ENCODE measurements at regions not wholly inside any gene's neighbourhood (a gene's known extent, or its start where the extent isn't known, plus 50 kb on each side); places are given as distances from the start of the nearest gene placed in this dataset.

DNA sequence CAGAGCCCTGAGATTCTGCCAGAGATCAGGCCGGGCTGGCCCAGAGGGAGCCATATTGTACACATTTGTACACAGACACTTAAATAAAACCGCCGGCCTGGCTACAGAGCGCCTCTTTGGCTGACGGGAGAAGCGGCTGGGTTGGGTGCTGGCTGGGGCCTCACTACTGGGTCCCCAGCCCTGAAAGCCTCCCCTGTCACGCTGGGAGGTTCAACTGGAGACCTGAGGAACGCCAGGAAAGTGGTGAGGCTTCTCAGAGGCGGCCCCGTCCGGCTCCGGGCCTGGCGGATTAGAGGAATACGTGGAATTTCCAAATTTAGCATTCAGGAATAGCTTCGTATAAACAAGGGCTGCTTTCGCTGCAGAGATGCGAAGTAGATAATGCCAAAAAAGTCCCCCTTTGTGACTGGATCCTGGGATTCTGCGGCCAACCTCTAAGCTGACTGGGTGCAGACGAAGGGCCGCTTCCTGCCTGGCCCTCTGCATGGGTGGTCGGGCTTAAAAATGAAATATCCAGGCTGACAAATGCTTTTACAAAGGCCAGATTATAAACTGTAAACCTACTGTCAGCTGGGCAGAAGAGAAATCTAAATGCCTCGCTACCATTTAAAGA lies 252.4 kb downstream of the IRF8 start:
- intact Hi-C loops (cut with micrococcal nuclease), result no loop called here
- Mint-ChIP-seq H3K9me3 (no peaks in the 10 kb centered on the region), H3K4me3 (no peak overlapping the region), H3K27ac (no peak overlapping the region), H3K27me3 (peaks cover 8% of the 10 kb centered on the region), H3K36me3 (no peaks in the 10 kb centered on the region), H3K4me1 (ENCODE audit: low read depth) (no peaks in the 10 kb centered on the region)
- no peak for DNase-seq
- POLR2A ChIA-PET, result no interaction called here
- CTCF ChIA-PET, result no interaction called here

DNA sequence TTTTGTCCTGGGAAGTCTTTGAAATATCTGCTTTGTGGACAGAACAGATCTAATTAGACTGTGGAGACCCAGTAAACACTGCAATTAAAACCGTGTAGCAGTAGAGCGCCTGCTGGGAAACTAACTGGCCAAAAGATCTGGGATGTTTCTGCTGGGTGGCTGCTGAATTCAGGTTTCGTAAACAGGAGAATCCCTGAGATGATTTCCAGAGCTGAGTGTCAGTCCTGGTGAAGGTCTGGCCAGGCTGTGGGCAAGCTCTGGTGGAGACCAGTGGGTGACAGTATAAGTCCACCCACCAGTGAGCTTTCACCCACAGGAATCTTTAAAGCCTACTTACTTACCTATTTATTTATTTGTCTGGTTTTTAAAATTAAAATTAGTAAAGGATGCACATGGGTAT lies 257.2 kb downstream of the IRF8 start:
- POLR2A ChIA-PET, result no interaction called here
- no peak overlapping the region for H3K4me3 Mint-ChIP-seq
- DNase-seq, result no peak
- peaks cover 2% of the 10 kb centered on the region for H3K36me3 Mint-ChIP-seq
- H3K9me3 Mint-ChIP-seq, result peaks cover 4% of the 10 kb centered on the region
- H3K27ac Mint-ChIP-seq, result no peak overlapping the region
- intact Hi-C loops (cut with micrococcal nuclease), result no loop called here
- peaks cover 2% of the 10 kb centered on the region for H3K4me1 Mint-ChIP-seq (ENCODE audit: low read depth)
- CTCF ChIA-PET, result no interaction called here
- H3K27me3 Mint-ChIP-seq, result peaks cover 10% of the 10 kb centered on the region

DNA sequence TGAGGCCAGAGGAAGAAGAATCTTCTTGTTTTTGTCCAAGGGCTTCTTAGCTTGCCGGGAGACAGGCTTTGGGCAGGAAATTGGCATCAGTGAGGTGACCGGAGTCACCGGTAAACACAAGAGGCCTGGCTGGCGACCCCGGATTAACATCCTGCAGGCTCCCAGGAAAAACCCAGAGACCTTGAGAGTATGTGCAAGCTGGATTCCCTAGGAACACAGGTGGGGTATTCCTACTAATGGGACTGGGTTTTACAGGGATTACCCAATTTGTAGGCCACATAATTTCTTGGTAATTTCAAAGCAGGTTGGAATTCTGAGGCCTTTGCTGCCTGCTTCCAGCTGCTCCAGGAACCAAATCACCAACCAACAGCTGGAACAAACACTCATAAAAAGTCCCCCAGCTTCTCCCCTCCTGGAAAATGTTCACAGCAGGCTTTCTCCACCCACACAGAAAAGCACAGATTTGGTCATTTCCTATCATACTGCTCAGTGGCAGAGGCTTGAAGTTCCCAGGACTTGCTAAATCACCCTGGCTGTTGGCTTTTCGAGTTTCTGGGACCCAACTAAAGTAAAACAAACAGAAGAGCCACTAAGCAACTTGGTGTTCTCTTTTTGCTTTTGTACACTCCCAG lies 258.8 kb downstream of the IRF8 start:
- Mint-ChIP-seq H3K4me3 (no peak overlapping the region), H3K9me3 (peaks cover 4% of the 10 kb centered on the region), H3K36me3 (peaks cover 2% of the 10 kb centered on the region), H3K27ac (no peak overlapping the region), H3K4me1 (ENCODE audit: low read depth) (peaks cover 2% of the 10 kb centered on the region), H3K27me3 (peaks cover 9% of the 10 kb centered on the region)
- ChIA-PET CTCF (no interaction called here), POLR2A (no interaction called here)
- intact Hi-C loops (cut with micrococcal nuclease), result no loop called here
- DNase-seq, result no peak

DNA sequence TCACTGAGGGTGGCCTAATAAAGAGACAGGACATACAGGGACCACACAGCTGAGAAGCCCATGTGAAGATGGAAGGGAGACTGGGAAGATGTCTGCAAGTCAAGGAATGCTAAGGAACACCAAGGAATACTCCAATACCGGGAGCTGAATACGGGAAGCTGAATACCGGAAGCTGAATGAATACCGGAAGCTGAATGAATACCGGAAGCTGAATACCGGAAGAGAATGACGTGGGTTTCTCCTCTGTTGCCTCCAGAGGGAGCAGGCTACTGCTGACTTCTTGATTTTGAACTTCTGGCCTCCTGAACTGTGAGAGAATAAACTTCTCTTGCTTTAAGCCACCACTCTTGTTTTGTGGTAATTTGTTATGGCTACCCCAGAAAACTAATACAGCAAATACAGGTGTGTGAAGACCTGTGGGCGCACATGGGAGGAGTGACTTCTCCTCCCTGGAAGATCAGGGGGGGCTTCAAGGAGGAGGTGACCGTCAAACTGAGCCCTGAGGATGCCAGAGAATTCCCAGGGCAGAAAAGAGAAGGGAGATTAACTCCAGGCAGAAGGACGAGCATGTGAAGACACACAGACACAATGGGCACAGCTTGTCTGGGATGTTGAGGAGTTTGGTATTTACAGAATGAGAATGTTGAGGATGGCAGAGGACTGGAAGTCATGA lies 259.9 kb downstream of the IRF8 start:
- ChIA-PET CTCF (no interaction called here), POLR2A (no interaction called here)
- no peak for DNase-seq
- Mint-ChIP-seq H3K36me3 (peaks cover 2% of the 10 kb centered on the region), H3K4me1 (ENCODE audit: low read depth) (peaks cover 2% of the 10 kb centered on the region), H3K9me3 (peaks cover 4% of the 10 kb centered on the region), H3K4me3 (no peak overlapping the region), H3K27me3 (peaks cover 7% of the 10 kb centered on the region), H3K27ac (no peak overlapping the region)
- intact Hi-C loops (cut with micrococcal nuclease), result no loop called here

DNA sequence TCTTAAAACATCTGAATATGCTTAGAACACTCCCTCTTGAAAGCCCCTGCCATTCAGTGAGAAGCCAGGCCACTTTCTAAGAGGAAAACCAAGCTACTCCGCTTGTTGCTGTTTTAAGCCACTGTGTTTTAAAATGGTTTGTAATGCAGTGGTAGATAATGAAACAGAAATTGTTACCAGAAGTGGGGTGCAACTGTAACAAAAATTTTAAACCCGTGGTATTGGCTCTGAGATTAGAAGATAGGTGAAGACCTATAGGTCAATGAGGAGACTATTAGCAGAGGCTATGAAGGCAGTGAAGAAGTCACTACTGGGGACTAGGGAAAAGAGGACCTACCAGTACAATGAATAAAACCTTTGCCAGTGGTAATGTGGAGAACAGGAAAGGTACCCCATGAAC lies 266.5 kb downstream of the IRF8 start:
- no peak for DNase-seq
- ChIA-PET CTCF (no interaction called here), POLR2A (no interaction called here)
- H3K9me3 Mint-ChIP-seq, result peaks cover 16% of the 10 kb centered on the region
- H3K4me3 Mint-ChIP-seq, result no peak overlapping the region
- H3K27me3 Mint-ChIP-seq, result peaks cover 7% of the 10 kb centered on the region
- H3K27ac Mint-ChIP-seq, result no peak overlapping the region
- no peaks in the 10 kb centered on the region for H3K36me3 Mint-ChIP-seq
- no peaks in the 10 kb centered on the region for H3K4me1 Mint-ChIP-seq (ENCODE audit: low read depth)
- intact Hi-C loops (cut with micrococcal nuclease), result no loop called here

DNA sequence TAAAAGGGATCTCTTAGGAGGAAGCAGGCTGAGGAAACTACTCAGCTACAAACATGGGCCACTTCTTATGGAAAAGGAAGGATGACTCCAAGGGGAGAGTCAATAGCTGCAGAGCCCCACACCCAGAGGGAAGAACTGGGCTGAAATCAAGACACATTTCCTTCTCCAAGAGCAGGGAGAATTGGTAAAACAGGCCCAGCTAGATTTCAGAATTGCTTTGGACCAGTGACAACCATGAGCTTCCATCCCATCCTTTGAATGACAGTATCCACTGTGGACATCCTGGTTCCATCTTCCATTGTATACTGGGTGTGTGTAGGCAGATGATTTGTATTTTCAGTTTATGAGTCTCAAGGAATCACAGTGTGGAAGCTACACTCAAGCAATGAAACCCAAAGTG lies 267.5 kb downstream of the IRF8 start:
- Mint-ChIP-seq H3K4me3 (no peak overlapping the region), H3K27me3 (peaks cover 7% of the 10 kb centered on the region), H3K9me3 (peaks cover 16% of the 10 kb centered on the region), H3K4me1 (ENCODE audit: low read depth) (no peaks in the 10 kb centered on the region), H3K27ac (no peak overlapping the region), H3K36me3 (no peaks in the 10 kb centered on the region)
- CTCF ChIA-PET, result interaction anchor here (1.3 kb wide), 1 partner anchor 347 kb away, joined by 3 read pairs; no protein-coding TSS in a partner anchor
- intact Hi-C loops (cut with micrococcal nuclease), result no loop called here
- POLR2A ChIA-PET, result no interaction called here
- DNase-seq, result no peak

DNA sequence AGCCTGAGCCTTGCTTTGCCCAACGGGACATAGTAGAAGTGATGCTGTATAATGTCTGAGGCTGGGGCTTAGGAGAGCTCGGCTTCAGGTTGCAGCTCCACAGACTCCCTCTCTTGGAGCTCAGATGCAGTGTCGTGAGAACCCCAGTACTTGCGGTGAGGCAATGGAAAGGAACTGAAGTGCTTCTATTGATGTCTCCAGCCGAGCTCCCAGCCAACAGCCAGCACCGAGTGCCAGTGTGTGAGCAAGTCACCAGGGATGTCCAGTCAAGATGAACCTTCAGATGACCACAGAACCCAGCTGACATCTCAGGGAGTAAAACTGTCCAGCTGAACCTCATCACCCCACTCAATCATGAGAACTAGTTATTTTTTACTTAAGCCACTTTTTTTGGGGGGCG lies 268.1 kb downstream of the IRF8 start:
- Mint-ChIP-seq H3K36me3 (no peaks in the 10 kb centered on the region), H3K27me3 (peaks cover 4% of the 10 kb centered on the region), H3K27ac (no peak overlapping the region), H3K9me3 (peaks cover 16% of the 10 kb centered on the region), H3K4me1 (ENCODE audit: low read depth) (no peaks in the 10 kb centered on the region), H3K4me3 (no peak overlapping the region)
- intact Hi-C loops (cut with micrococcal nuclease), result no loop called here
- no peak for DNase-seq
- POLR2A ChIA-PET, result no interaction called here
- CTCF ChIA-PET, result interaction anchor here (1.3 kb wide), 1 partner anchor 347 kb away, joined by 3 read pairs; no protein-coding TSS in a partner anchor

DNA sequence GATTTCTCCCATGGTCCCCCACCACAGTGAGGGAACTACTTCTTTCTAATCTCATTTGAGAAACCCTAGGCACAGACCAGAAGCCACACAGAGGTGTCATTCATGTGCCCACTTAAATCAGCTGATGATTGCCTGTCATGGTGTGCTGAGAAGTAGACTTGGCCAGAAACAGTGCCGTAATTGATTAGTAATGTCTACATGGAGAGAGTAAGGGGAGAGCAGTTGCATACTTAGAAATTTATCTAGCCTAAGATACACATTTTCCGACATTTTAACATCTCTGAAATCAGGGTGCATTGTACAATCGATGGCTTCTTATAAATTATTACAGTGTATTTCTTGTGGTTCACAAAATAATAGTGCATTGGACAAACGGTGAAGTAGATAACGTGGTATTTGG lies 271.8 kb downstream of the IRF8 start:
- no peak for DNase-seq
- Mint-ChIP-seq H3K9me3 (peaks cover 6% of the 10 kb centered on the region), H3K4me3 (no peak overlapping the region), H3K36me3 (no peaks in the 10 kb centered on the region), H3K27me3 (peaks cover 2% of the 10 kb centered on the region), H3K27ac (no peak overlapping the region), H3K4me1 (ENCODE audit: low read depth) (no peaks in the 10 kb centered on the region)
- ChIA-PET POLR2A (no interaction called here), CTCF (no interaction called here)
- intact Hi-C loops (cut with micrococcal nuclease), result no loop called here

DNA sequence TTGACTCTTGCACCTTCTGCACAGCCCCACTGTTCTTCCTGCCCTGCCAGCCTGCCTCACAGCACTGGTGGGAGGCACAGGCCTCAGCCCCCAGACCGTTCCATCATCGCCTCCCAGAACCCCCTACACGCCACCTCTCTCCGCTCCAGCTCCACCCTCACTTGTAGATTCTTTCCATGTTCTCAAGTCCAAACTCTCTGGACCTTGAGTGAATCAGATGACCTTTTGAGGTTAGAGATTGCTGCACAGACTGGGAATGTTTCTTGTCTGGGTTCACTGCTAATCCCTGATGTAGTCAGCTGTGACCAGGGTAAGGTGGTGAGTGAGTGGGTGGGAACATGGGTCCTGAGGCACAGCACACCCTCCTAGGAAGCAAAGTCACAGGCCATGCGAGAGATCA lies 272.4 kb downstream of the IRF8 start:
- H3K4me3 Mint-ChIP-seq, result no peak overlapping the region
- no peak overlapping the region for H3K27ac Mint-ChIP-seq
- no peaks in the 10 kb centered on the region for H3K36me3 Mint-ChIP-seq
- H3K4me1 Mint-ChIP-seq (ENCODE audit: low read depth), result no peaks in the 10 kb centered on the region
- DNase-seq, result no peak
- peaks cover 5% of the 10 kb centered on the region for H3K9me3 Mint-ChIP-seq
- POLR2A ChIA-PET, result no interaction called here
- CTCF ChIA-PET, result no interaction called here
- intact Hi-C loops (cut with micrococcal nuclease), result no loop called here
- peaks cover 1% of the 10 kb centered on the region for H3K27me3 Mint-ChIP-seq

DNA sequence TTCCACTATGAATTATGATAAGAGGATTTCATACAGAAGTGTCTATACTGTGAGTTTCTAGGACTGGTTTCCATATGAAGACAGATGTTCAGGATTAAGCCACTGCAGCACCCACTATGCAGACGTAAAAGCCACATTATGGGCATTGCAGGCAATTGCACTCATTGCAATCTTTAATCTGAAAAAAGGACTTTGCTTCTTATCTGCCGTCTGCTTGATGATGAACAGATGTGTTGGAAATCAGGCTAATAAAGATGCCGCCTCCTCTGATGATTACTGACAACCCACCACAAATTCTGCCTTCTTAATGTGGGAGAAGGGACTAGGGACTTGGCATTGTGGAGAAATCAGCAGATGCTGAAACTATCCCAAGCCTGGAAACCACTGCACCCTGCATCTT lies 276.9 kb downstream of the IRF8 start:
- DNase-seq, result no peak
- ChIA-PET CTCF (no interaction called here), POLR2A (no interaction called here)
- no peak overlapping the region for H3K27ac Mint-ChIP-seq
- no peaks in the 10 kb centered on the region for H3K9me3 Mint-ChIP-seq
- H3K4me3 Mint-ChIP-seq, result no peak overlapping the region
- H3K27me3 Mint-ChIP-seq, result peaks cover 1% of the 10 kb centered on the region
- intact Hi-C loops (cut with micrococcal nuclease), result no loop called here
- H3K4me1 Mint-ChIP-seq (ENCODE audit: low read depth), result no peaks in the 10 kb centered on the region
- H3K36me3 Mint-ChIP-seq, result no peaks in the 10 kb centered on the region

DNA sequence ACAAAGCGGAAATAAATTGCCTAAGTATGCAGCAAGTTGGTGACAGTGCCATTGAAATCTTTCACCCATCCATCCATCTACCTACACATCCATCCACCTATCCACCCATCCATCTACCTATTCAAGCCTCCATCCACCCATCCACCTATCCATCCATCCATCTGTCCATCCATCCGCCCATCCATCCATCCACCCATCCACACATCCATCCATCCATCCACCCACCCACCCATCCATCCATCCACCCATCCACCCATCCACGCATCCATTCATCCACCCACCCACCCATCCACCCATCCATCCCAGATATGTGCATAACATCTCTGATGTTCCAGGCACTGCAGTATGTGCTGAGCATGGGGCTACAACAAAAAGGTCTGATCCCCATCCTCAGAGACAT lies 277.5 kb downstream of the IRF8 start:
- Mint-ChIP-seq H3K36me3 (no peaks in the 10 kb centered on the region), H3K27me3 (peaks cover 1% of the 10 kb centered on the region), H3K27ac (no peak overlapping the region), H3K4me3 (no peak overlapping the region), H3K9me3 (no peaks in the 10 kb centered on the region), H3K4me1 (ENCODE audit: low read depth) (no peaks in the 10 kb centered on the region)
- CTCF ChIA-PET, result no interaction called here
- no peak for DNase-seq
- POLR2A ChIA-PET, result no interaction called here
- intact Hi-C loops (cut with micrococcal nuclease), result no loop called here

DNA sequence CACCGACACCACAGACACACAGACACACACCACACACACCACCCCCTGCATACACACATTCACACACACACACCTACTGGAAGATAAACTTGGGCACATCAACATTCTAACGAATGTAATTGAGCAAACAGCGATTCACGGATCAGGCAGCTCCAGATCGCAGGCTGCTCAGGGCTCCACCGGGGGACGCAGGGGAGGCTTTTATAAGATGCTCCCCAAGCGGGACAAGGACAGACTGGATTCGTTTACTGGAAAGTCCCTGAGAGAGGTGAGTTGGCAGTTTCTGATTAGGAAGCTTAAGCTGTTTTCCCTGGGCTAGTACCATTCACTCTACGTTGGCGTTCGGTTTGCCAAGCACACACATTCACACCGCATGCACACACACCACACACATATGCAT lies 281.3 kb downstream of the IRF8 start:
- Mint-ChIP-seq H3K27ac (no peak overlapping the region), H3K36me3 (no peaks in the 10 kb centered on the region), H3K4me3 (no peak overlapping the region), H3K27me3 (peaks cover 1% of the 10 kb centered on the region), H3K9me3 (no peaks in the 10 kb centered on the region), H3K4me1 (ENCODE audit: low read depth) (no peaks in the 10 kb centered on the region)
- DNase-seq, result no peak
- CTCF ChIA-PET, result no interaction called here
- intact Hi-C loops (cut with micrococcal nuclease), result no loop called here
- POLR2A ChIA-PET, result no interaction called here

DNA sequence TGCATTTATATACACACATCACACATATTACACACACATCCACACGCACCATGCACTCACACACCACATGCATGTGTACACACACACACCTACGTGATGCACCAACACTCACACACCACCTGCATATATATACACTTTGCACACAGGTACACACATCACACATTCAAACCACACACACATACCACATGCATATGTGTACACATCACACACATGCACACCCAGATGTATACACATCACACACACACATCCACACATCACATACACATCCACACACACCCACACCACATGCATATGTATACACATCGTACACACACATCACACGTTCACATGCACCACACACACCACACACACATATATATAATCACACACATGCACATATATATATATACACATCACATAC lies 281.8 kb downstream of the IRF8 start:
- no peak for DNase-seq
- H3K27me3 Mint-ChIP-seq, result no peaks in the 10 kb centered on the region
- intact Hi-C loops (cut with micrococcal nuclease), result no loop called here
- POLR2A ChIA-PET, result no interaction called here
- H3K36me3 Mint-ChIP-seq, result no peaks in the 10 kb centered on the region
- H3K27ac Mint-ChIP-seq, result no peak overlapping the region
- CTCF ChIA-PET, result no interaction called here
- no peak overlapping the region for H3K4me3 Mint-ChIP-seq
- H3K9me3 Mint-ChIP-seq, result no peaks in the 10 kb centered on the region
- H3K4me1 Mint-ChIP-seq (ENCODE audit: low read depth), result no peaks in the 10 kb centered on the region
